SK-N-SH (cell line): ENCODE measurements at regions not wholly inside any gene's neighbourhood (a gene's known extent, or its start where the extent isn't known, plus 50 kb on each side); places are given as distances from the start of the nearest gene placed in this dataset.

Experiments
- CTCF ChIA-PET: fragments of 300-600, 350-600 bp; formaldehyde crosslinking; extraction: SDS; loops from one replicate; lab custom pipeline; 2021; lab: Yijun Ruan, JAX
- POLR2A ChIA-PET: fragments of 350-600 bp; sonication (Branson Sonifier 250); formaldehyde crosslinking; extraction: SDS; loops from one replicate; lab custom pipeline; 2020; ENCODE audit warnings: antibody characterized with exemption, inconsistent platforms; lab: Yijun Ruan, JAX
- DNase-seq: peaks from one replicate; pipeline ENCODE4 v3.0.0; 2012
- H2AFZ ChIP-seq: fragments of 200-600 bp; sonication (generic); 2 replicates; pipeline ENCODE4 v1.8.1; 2016; ENCODE audit warnings: antibody characterized with exemption, mild to moderate bottlenecking, low read depth
- H3F3A ChIP-seq: fragments of 200-600 bp; sonication (generic); replicated peaks from 2 replicates; pipeline ENCODE3; 2016; ENCODE audit warnings: antibody characterized with exemption, mild to moderate bottlenecking; ENCODE audit not compliant: insufficient read depth
- H3K27ac ChIP-seq, 2 experiments: fragments of 200-500 bp in 1 of 2; fragments of 200-600 bp in 1 of 2; sonication (Bioruptor generic) in 1 of 2; sonication (generic), shearing (Covaris generic) in 1 of 2; 2 replicates each; pipeline versions ENCODE4 v1.5.1 to v1.6.1; 2014 to 2016; ENCODE audit warnings: low read depth in 2 of 2, inconsistent platforms in 1 of 2, low read length in 1 of 2, mild to moderate bottlenecking in 1 of 2, mixed read lengths in 1 of 2
- H3K27me3 ChIP-seq: fragments of 200-600 bp; sonication (generic), shearing (Covaris generic); 2 replicates; pipeline ENCODE4 v1.6.1; 2016; ENCODE audit warnings: mixed run types; ENCODE audit not compliant: insufficient read depth
- H3K36me3 ChIP-seq, 2 experiments: fragments of 200-500 bp in 1 of 2; fragments of 200-600 bp in 1 of 2; sonication (Bioruptor generic) in 1 of 2; sonication (generic) in 1 of 2; replicated peaks in 1 of 2; 2 replicates each; pipeline versions ENCODE3 to v1.5.1; 2014 to 2016; ENCODE audit warnings: low read length in 1 of 2, mild to moderate bottlenecking in 1 of 2; ENCODE audit not compliant: insufficient read depth in 2 of 2, control insufficient read depth in 1 of 2
- H3K4me1 ChIP-seq, 2 experiments: fragments of 200-500 bp in 1 of 2; fragments of 200-600 bp in 1 of 2; sonication (Bioruptor generic) in 1 of 2; sonication (generic), shearing (Covaris generic) in 1 of 2; 2 replicates each; pipeline versions ENCODE4 v1.5.1 to v1.6.1; 2014 to 2016; ENCODE audit warnings: low read depth in 1 of 2, low read length in 1 of 2, mixed run types in 1 of 2; ENCODE audit not compliant: insufficient read depth in 2 of 2, control insufficient read depth in 1 of 2
- H3K4me2 ChIP-seq: fragments of 200-600 bp; sonication (generic), shearing (Covaris generic); 2 replicates; pipeline ENCODE4 v1.6.1; 2017; ENCODE audit warnings: mixed run types
- H3K4me3 ChIP-seq, 2 experiments: fragments of 200-500 bp in 1 of 2; fragments of 200-600 bp in 1 of 2; sonication (Bioruptor generic) in 1 of 2; sonication (generic), shearing (Covaris generic) in 1 of 2; 2 replicates each; pipeline versions ENCODE4 v1.5.1 to v1.8.1; 2014 to 2016; ENCODE audit warnings: low read depth in 2 of 2, inconsistent platforms in 1 of 2, low read length in 1 of 2, mild to moderate bottlenecking in 1 of 2, mixed read lengths in 1 of 2, moderate library complexity in 1 of 2
- H3K79me2 ChIP-seq: fragments of 200-600 bp; sonication (generic); 2 replicates; pipeline ENCODE4 v1.8.1; 2017; ENCODE audit warnings: mild to moderate bottlenecking; ENCODE audit not compliant: insufficient read depth
- H3K9ac ChIP-seq: fragments of 200-600 bp; sonication (generic); 2 replicates; pipeline ENCODE4 v1.6.1; 2017; ENCODE audit warnings: mixed run types
- H3K9me2 ChIP-seq: fragments of 200-600 bp; sonication (generic); 2 replicates; pipeline ENCODE4 v1.6.1; 2017; ENCODE audit warnings: mixed run types
- H3K9me3 ChIP-seq: fragments of 200-600 bp; sonication (generic); 2 replicates; pipeline ENCODE4 v1.6.1; 2017; ENCODE audit warnings: mixed run types, mild to moderate bottlenecking, moderate library complexity
- H4K20me1 ChIP-seq: fragments of 200-600 bp; sonication (generic); 2 replicates; pipeline ENCODE4 v1.6.1; 2017; ENCODE audit warnings: mild to moderate bottlenecking, mixed run types; ENCODE audit not compliant: insufficient read depth
- CTCF ChIP-seq: fragments of 200-600 bp; sonication (generic); IDR thresholded peaks from 2 replicates; pipeline ENCODE4 v1.6.1; 2017; ENCODE audit warnings: antibody characterized with exemption, mild to moderate bottlenecking, moderate library complexity
- FOSL2 ChIP-seq: IDR thresholded peaks from 2 replicates; pipeline ENCODE4 v1.4.0; 2012; ENCODE audit warnings: low read depth, mild to moderate bottlenecking, moderate library complexity, borderline replicate concordance
- FOXJ3 ChIP-seq: sonication (generic); formaldehyde crosslinking; IDR thresholded peaks from 2 replicates; pipeline ENCODE4 v1.5.1; 2020; ENCODE audit warnings: mild to moderate bottlenecking, missing genetic modification reagents
- GABPA ChIP-seq: IDR thresholded peaks from 2 replicates; pipeline ENCODE4 v1.4.0; 2012; ENCODE audit warnings: low read depth, mild to moderate bottlenecking
- GATA2 ChIP-seq: sonication (generic); formaldehyde crosslinking; IDR thresholded peaks from 2 replicates; pipeline ENCODE4 v1.5.0; 2020; ENCODE audit warnings: mild to moderate bottlenecking, missing genetic modification reagents
- NFIC ChIP-seq: IDR thresholded peaks from 2 replicates; pipeline ENCODE4 v1.4.0; 2012; ENCODE audit warnings: borderline replicate concordance
- RCOR1 ChIP-seq: fragments of 150-350 bp; IDR thresholded peaks from 2 replicates; pipeline ENCODE4 v1.6.1; 2017; ENCODE audit warnings: antibody characterized with exemption, low read length
- SIN3A ChIP-seq: IDR thresholded peaks from 2 replicates; pipeline ENCODE4 v1.6.1; 2012; ENCODE audit warnings: low read depth, mild to moderate bottlenecking, low read length, moderate library complexity, borderline replicate concordance
- TCF12 ChIP-seq: IDR thresholded peaks from 2 replicates; pipeline ENCODE4 v1.4.0; 2012
- USF1 ChIP-seq: IDR thresholded peaks from 2 replicates; pipeline ENCODE4 v1.4.0; 2012; ENCODE audit warnings: low read depth, borderline replicate concordance
- YY1 ChIP-seq: IDR thresholded peaks from 2 replicates; pipeline ENCODE4 v1.4.0; 2012; ENCODE audit warnings: low read depth, mild to moderate bottlenecking
- ZBTB33 ChIP-seq: IDR thresholded peaks from 2 replicates; pipeline ENCODE4 v1.4.0; 2012; ENCODE audit warnings: low read depth, borderline replicate concordance
- WGBS: methylation state at CpG from one replicate; pipeline ENCODE4 v1.1.6; 2017; ENCODE audit warnings: low lambda C conversion rate; 5-methylcytosine and 5-hydroxymethylcytosine counted together

GRCh38 chr5:6307304-6307703 is 71.0 kb downstream of the MED10 start:
- H3K27me3 ChIP-seq: no peaks in the 10 kb centered on the region
- no peak overlapping the region for H3K27ac ChIP-seq
- POLR2A ChIA-PET: no interaction called here
- H3K4me1 ChIP-seq: peaks cover 0 to 36% of the 10 kb centered on the region in 2 experiments; a peak in 2 of 4 replicates
- no peaks in the 10 kb centered on the region for H3K9me3 ChIP-seq
- 76% methylated on average over 4 of the region's 5 CpGs for WGBS
- H3K9ac ChIP-seq: no peak overlapping the region
- no peak overlapping the region for H3K4me3 ChIP-seq
- DNase-seq: no peak
- no peaks in the 10 kb centered on the region for H3K36me3 ChIP-seq
- CTCF ChIA-PET: no interaction called here
- no peak overlapping the region for H3K4me2 ChIP-seq
- H3K9me2 ChIP-seq: no peaks in the 10 kb centered on the region
- H2AFZ ChIP-seq: no peak overlapping the region
- H3F3A ChIP-seq: no peaks in the 10 kb centered on the region
- no peak for TF ChIP-seq TCF12
- no peak for TF ChIP-seq FOSL2
- no peak for TF ChIP-seq GABPA
- TF ChIP-seq ZBTB33: no peak
- TF ChIP-seq NFIC: no peak
- TF ChIP-seq SIN3A: no peak
- TF ChIP-seq FOXJ3: no peak
- TF ChIP-seq USF1: no peak
- no peak for TF ChIP-seq YY1
- no peak for TF ChIP-seq CTCF
- TF ChIP-seq GATA2: no peak
- no peaks in the 10 kb centered on the region for H3K79me2 ChIP-seq
- H4K20me1 ChIP-seq: no peaks in the 10 kb centered on the region

GRCh38 chr5:6305853-6306252 is 72.5 kb downstream of the MED10 start:
- Histone ChIP-seq H3K4me3 (no peak overlapping the region), H4K20me1 (no peaks in the 10 kb centered on the region), H3K27ac (no peak overlapping the region), H3K27me3 (no peaks in the 10 kb centered on the region), H3K79me2 (no peaks in the 10 kb centered on the region), H3K4me1 (peaks cover 0 to 22% of the 10 kb centered on the region in 2 experiments; a peak in 2 of 4 replicates), H3K9ac (no peak overlapping the region), H3F3A (no peaks in the 10 kb centered on the region), H2AFZ (no peak overlapping the region), H3K9me3 (no peaks in the 10 kb centered on the region), H3K4me2 (no peak overlapping the region), H3K36me3 (no peaks in the 10 kb centered on the region), H3K9me2 (no peaks in the 10 kb centered on the region)
- CTCF ChIA-PET: no interaction called here
- no peak for DNase-seq
- TF ChIP-seq CTCF (no peak), RCOR1 (peak; percentile 18; the same call in 1 of the 2 replicates), FOXJ3 (no peak)
- POLR2A ChIA-PET: no interaction called here
- 11% methylated on average over 6 of the region's 6 CpGs for WGBS
